ENCODE measurements at regions not wholly inside any gene's neighbourhood (a gene's known extent, or its start where the extent isn't known, plus 50 kb on each side); places are given as distances from the start of the nearest gene placed in this dataset.

- no peak for DNase-seq
These were observed 951.6 kb upstream of the MIR17HG start for GRCh38 chr13:90395846-90396245.

GRCh38 chr13:90396266-90396665, 951.2 kb upstream of the MIR17HG start:
- DNase-seq = no peak

- DNase-seq = no peak
These were observed 950.0 kb upstream of the MIR17HG start for GRCh38 chr13:90397503-90397902.

- DNase-seq = no peak
These were observed 947.1 kb upstream of the MIR17HG start for GRCh38 chr13:90400372-90400771.

- DNase-seq = no peak
These were observed 946.3 kb upstream of the MIR17HG start for GRCh38 chr13:90401150-90401549.

GRCh38 chr13:90402102-90402501, 945.4 kb upstream of the MIR17HG start:
- no peak for DNase-seq

GRCh38 chr13:90402613-90403012, 944.9 kb upstream of the MIR17HG start:
- DNase-seq = no peak

- no peak for DNase-seq
These were observed 944.0 kb upstream of the MIR17HG start for GRCh38 chr13:90403330-90404082.

- no peak for DNase-seq
These were observed 942.2 kb upstream of the MIR17HG start for GRCh38 chr13:90405301-90405700.

GRCh38 chr13:90412980-90413379, 934.5 kb upstream of the MIR17HG start:
- DNase-seq = no peak

- no peak for DNase-seq
These were observed 933.9 kb upstream of the MIR17HG start for GRCh38 chr13:90413548-90413947.

GRCh38 chr13:90414691-90415596, 932.5 kb upstream of the MIR17HG start:
- DNase-seq = no peak

- DNase-seq = no peak
These were observed 931.6 kb upstream of the MIR17HG start for GRCh38 chr13:90415902-90416301.

GRCh38 chr13:90416519-90416918, 931.0 kb upstream of the MIR17HG start:
- DNase-seq = no peak

- DNase-seq = no peak
These were observed 930.5 kb upstream of the MIR17HG start for GRCh38 chr13:90416938-90417337.

GRCh38 chr13:90420683-90421082, 926.8 kb upstream of the MIR17HG start:
- DNase-seq = no peak

GRCh38 chr13:90427322-90428272, 919.9 kb upstream of the MIR17HG start:
- DNase-seq = no peak

GRCh38 chr13:90428522-90429210, 918.8 kb upstream of the MIR17HG start:
- DNase-seq = no peak

GRCh38 chr13:90430127-90430526, 917.4 kb upstream of the MIR17HG start:
- DNase-seq = no peak

- no peak for DNase-seq
These were observed 910.8 kb upstream of the MIR17HG start for GRCh38 chr13:90436697-90437096.

GRCh38 chr13:90438576-90438975, 908.9 kb upstream of the MIR17HG start:
- no peak for DNase-seq

GRCh38 chr13:90443268-90443667, 904.2 kb upstream of the MIR17HG start:
- no peak for DNase-seq

Measured in CD4-positive, alpha-beta T cell treated with Interleukin-6 for 4 hours (primary cell).